Amniotic epithelial cell (primary cell): ENCODE measurements at regions not wholly inside any gene's neighbourhood (a gene's known extent, or its start where the extent isn't known, plus 50 kb on each side); places are given as distances from the start of the nearest gene placed in this dataset.

Experiments
- DNase-seq: peaks from one replicate; pipeline ENCODE4 v3.0.0-alpha.2; 2010; ENCODE audit warnings: low read depth

GRCh38 chr11:71075871-71076420 is 176.4 kb downstream of the SHANK2 start:
- no peak for DNase-seq

DNA sequence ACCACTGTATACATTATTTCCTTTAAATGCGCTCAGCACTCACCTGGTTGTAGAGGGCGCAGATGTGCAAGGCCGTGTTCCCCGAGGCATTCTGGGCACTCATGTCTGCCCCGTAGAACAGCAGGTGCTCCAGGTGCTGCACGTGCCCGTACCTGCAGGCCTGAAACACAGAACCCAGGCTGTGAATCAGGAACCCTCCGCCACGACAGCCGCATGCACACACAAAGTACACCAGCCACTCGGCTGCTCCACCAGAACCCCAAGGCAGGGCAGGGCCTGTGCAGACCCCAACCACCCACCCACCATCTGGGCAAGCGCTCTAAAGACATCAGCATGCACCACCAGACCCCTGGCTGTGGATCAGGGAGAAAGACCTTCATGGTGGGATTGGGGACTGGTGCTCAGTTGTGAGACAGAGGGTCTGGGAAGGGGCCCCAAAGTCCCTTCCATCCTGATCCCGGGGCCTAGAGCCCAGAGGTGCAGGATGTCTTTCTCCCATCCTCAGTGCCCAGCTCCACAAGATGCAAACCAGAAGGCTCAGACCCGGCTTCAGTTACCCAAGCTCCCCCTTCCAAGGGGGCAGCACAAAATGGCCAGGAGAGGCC is 177.2 kb downstream of the SHANK2 start:
- DNase-seq, result no peak

GRCh38 chr11:71071736-71072509 is 180.5 kb downstream of the SHANK2 start:
- no peak for DNase-seq

- DNase-seq, result no peak
These were observed 181.6 kb downstream of the SHANK2 start for GRCh38 chr11:71070490-71071453.

- DNase-seq, result no peak
These were observed 183.4 kb downstream of the SHANK2 start for GRCh38 chr11:71068963-71069362.

DNA sequence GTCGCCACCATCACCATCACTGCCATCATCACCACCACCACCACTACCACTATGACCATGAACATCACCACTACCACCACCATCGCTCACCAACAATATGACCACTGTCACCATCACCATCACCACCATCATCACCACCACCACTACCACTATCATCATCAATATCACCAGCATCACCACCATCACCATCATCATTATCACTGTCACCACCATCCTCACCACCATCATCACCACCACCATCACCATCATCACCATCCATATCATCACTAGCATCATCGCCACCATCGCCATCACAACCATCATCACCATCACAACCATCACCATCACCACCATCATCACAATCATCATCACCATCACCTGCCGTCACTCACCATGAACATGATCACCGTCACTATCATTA is 184.6 kb downstream of the SHANK2 start:
- no peak for DNase-seq

DNA sequence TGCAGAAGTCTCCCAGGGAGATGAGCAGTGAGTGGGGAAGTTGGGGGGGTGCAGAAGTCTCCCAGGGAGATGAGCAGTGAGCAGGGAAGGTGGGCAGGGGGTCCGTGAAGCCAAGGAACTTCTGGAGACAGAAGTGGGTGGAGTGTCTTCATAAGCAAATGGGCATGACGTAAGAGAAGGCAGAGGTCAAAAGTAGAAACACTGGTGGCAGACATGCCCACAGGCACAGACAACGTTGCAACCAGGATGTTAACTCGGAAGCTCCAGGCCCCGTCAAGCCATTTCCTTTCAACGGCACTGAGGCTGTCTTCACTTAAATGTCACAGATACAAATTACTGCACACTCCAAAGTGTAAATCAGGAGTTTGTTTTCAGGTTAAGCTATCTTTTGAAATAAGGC is 186.1 kb downstream of the SHANK2 start:
- no peak for DNase-seq

DNA sequence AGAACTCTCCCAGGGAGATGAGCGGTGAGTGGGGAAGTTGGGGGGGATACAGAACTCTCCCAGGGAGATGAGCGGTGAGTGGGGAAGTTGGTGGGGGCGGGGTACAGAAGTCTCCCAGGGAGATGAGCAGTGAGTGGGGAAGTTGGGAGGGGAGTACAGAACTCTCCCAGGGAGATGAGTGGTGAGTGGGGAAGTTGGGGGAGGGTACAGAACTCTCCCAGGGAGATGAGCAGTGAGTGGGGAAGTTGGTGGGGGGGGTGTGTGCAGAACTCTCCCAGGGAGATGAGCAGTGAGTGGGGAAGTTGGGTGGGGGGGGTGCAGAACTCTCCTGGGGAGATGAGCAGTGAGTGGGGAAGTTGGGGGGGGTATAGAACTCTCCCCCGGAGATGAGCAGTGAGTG is 186.5 kb downstream of the SHANK2 start:
- no peak for DNase-seq

DNA sequence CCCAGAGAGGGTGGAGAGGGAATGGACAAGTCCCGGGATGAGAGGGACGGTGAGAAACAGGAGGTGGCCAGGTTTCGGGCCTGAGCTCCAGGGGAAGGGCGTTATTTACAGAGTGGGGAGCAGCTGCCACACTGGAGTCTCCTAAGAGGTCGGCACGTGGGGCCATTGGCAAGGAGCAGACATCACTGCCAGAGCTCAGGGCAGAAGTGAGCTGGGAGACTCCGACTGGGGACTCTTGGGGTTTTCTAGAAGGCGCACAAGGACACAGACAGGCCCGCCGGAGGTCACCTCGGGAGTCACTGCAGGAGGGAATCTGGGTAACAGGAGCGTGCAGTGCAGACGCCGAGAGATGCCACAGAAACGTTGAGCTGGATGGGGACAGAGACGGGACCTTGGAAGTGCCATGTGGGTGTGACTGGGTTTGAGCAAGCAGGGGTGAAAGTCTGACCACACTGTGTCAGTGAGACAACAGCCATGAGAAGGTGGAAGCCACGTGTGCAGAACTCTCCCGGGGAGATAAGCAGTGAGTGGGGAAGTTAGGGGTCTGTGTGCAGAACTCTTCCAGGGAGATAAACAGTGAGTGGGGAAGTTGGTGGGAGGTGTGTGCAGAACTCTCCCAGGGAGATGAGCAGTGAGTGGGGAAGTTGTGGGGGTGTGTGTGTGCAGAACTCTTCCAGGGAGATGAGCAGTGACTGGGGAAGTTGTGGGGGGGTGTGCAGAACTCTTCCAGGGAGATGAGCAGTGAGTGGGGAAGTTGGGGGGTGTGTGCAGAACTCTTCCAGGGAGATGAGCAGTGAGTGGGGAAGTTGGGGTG is 187.5 kb downstream of the SHANK2 start:
- no peak for DNase-seq

- DNase-seq, result no peak
These were observed 188.2 kb downstream of the SHANK2 start for GRCh38 chr11:71064183-71064582.

DNA sequence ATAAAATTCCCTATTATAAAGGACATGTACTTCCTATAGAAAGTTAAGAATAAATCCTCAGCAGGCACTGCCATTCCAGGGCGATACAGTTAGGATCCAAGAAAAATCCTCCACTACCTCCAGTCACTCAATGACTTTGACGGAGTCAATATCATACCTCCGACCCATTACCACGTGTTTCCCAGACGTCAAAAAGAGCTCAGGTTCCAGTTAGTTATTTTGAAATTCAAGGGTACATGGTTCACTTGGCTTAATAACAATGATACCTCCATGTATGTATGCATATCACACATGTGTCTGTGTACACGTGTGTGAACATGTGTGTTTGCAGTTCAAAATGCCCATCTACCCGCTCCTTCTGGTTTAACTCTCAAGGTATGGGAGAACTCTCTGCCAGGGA is 189.2 kb downstream of the SHANK2 start:
- no peak for DNase-seq

GRCh38 chr11:71062199-71062598 is 190.2 kb downstream of the SHANK2 start:
- no peak for DNase-seq

- no peak for DNase-seq
These were observed 192.0 kb downstream of the SHANK2 start for GRCh38 chr11:71060391-71060791.

- no peak for DNase-seq
These were observed 192.7 kb downstream of the SHANK2 start for GRCh38 chr11:71059662-71060061.

- DNase-seq, result no peak
These were observed 196.5 kb downstream of the SHANK2 start for GRCh38 chr11:71055925-71056324.
